Tibial nerve (tissue), 4 donors: ENCODE measurements at regions not wholly inside any gene's neighbourhood (a gene's known extent, or its start where the extent isn't known, plus 50 kb on each side); places are given as distances from the start of the nearest gene placed in this dataset.

Experiments used
- DNase-seq, 2 donors: peaks; one replicate each; pipeline ENCODE4 v3.0.0-alpha.2; 2019; ENCODE audit warnings: low spot score in 2 of 2
- H3K27ac ChIP-seq, 4 donors: fragments of 200-600 bp; sonication (generic) in 3 of 4; one replicate each; pipeline ENCODE4 v1.5.1; 2017 to 2019; ENCODE audit warnings: mild to moderate bottlenecking in 1 of 4
- H3K27me3 ChIP-seq, 2 donors: fragments of 200-600 bp; sonication (generic) in 1 of 2; one replicate each; pipeline versions ENCODE4 v1.5.1 to v1.6.0; 2017 to 2019
- H3K36me3 ChIP-seq, 3 donors: fragments of 200-600 bp; sonication (generic); one replicate each; pipeline ENCODE4 v1.5.1; 2018 to 2019
- H3K4me1 ChIP-seq, 4 donors: fragments of 200-600 bp; sonication (generic) in 3 of 4; one replicate each; pipeline ENCODE4 v1.5.1; 2017 to 2019
- H3K4me3 ChIP-seq, 4 donors: fragments of 200-600 bp; sonication (generic) in 3 of 4; one replicate each; pipeline ENCODE4 v1.5.1; 2017 to 2019; ENCODE audit warnings: mild to moderate bottlenecking in 1 of 4, moderate library complexity in 1 of 4
- H3K9me3 ChIP-seq, 4 donors: fragments of 200-600 bp; sonication (generic) in 3 of 4; one replicate each; pipeline ENCODE4 v1.5.1; 2017 to 2019
- CTCF ChIP-seq, 5 experiments: fragments of 200-600 bp in 3 of 5; fragments of 450-650 bp in 2 of 5; sonication (generic) in 3 of 5; IDR thresholded peaks; one replicate each; pipeline ENCODE4 v1.5.1; 2016 to 2019; ENCODE audit warnings: antibody characterized with exemption in 5 of 5, mild to moderate bottlenecking in 3 of 5, moderate library complexity in 2 of 5
- EP300 ChIP-seq, 2 donors: sonication (generic); formaldehyde crosslinking; IDR thresholded peaks; one replicate each; pipeline ENCODE4 v1.6.1; 2017; ENCODE audit warnings: antibody characterized with exemption in 2 of 2, mild to moderate bottlenecking in 1 of 2
- POLR2A ChIP-seq, 2 donors: fragments of 450-650 bp; IDR thresholded peaks; one replicate each; pipeline ENCODE4 v1.6.1; 2017; ENCODE audit warnings: antibody characterized with exemption in 2 of 2, mild to moderate bottlenecking in 2 of 2, moderate library complexity in 2 of 2
- WGBS, 2 donors: methylation state at CpG; one replicate each; pipeline ENCODE4 v1.1.5; 2018; 5-methylcytosine and 5-hydroxymethylcytosine counted together

DNA sequence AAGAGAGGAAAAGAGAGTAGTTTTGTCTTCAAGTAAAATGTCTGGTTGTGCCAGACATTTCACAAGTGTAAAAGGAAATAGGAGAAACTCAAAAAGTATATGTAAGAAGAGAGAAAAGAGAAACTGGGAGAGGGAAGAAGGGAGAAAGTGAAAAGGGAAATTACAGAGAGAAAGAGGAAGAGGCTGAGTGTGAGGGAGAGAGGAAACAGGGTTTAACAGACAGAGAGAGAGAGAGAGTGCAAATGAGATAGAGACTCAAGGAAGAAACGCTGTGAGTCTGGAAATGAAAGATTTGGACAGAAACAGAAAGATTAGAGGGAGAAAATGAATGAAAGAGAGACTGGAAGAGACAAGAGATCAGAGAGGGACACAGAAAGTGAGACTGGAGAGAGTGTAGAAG lies 806.2 kb downstream of the PLA2G4A start:
- H3K4me3 ChIP-seq = no peak overlapping the region
- no peaks in the 10 kb centered on the region for H3K27me3 ChIP-seq
- H3K36me3 ChIP-seq = no peaks in the 10 kb centered on the region
- H3K4me1 ChIP-seq = no peaks in the 10 kb centered on the region
- no peak for TF ChIP-seq POLR2A (IDR thresholded peaks at IDR 0.05)
- no peak for TF ChIP-seq EP300 (IDR thresholded peaks at IDR 0.05)
- TF ChIP-seq CTCF (IDR thresholded peaks at IDR 0.05) = no peak
- WGBS, 2 donors = 50 to 51% methylated on average over 1 of the region's 1 CpG
- DNase-seq = no peak
- H3K9me3 ChIP-seq = peaks cover 0 to 12% (median 0%) of the 10 kb centered on the region in 4 donors
- no peak overlapping the region for H3K27ac ChIP-seq

GRCh38 chr1:187638733-187639434 lies 810.1 kb downstream of the PLA2G4A start:
- no peak overlapping the region for H3K27ac ChIP-seq
- H3K27me3 ChIP-seq = no peaks in the 10 kb centered on the region
- DNase-seq = no peak
- no peak overlapping the region for H3K4me3 ChIP-seq
- H3K9me3 ChIP-seq = peaks cover 0 to 4% (median 0%) of the 10 kb centered on the region in 4 donors
- no peaks in the 10 kb centered on the region for H3K4me1 ChIP-seq
- WGBS, 2 donors = 77 to 84% methylated on average over 2 of the region's 2 CpGs
- TF ChIP-seq CTCF (IDR thresholded peaks at IDR 0.05) = no peak
- no peak for TF ChIP-seq EP300 (IDR thresholded peaks at IDR 0.05)
- TF ChIP-seq POLR2A (IDR thresholded peaks at IDR 0.05) = no peak
- no peaks in the 10 kb centered on the region for H3K36me3 ChIP-seq

GRCh38 chr1:187641015-187641414 lies 812.3 kb downstream of the PLA2G4A start:
- TF ChIP-seq POLR2A (IDR thresholded peaks at IDR 0.05) = no peak
- TF ChIP-seq CTCF (IDR thresholded peaks at IDR 0.05) = no peak
- TF ChIP-seq EP300 (IDR thresholded peaks at IDR 0.05) = no peak
- Histone ChIP-seq H3K36me3 (no peaks in the 10 kb centered on the region), H3K4me3 (no peak overlapping the region), H3K27ac (no peak overlapping the region), H3K27me3 (no peaks in the 10 kb centered on the region), H3K4me1 (no peaks in the 10 kb centered on the region), H3K9me3 (peaks cover 0 to 4% (median 0%) of the 10 kb centered on the region in 4 donors)
- 92 to 94% methylated on average over 5 of the region's 5 CpGs for WGBS, 2 donors
- DNase-seq = no peak

- WGBS, 2 donors = 85 to 90% methylated on average over 7 of the region's 7 CpGs
- Histone ChIP-seq H3K4me3 (no peak overlapping the region), H3K27me3 (no peaks in the 10 kb centered on the region), H3K9me3 (peaks cover 0 to 4% (median 0%) of the 10 kb centered on the region in 4 donors), H3K4me1 (no peaks in the 10 kb centered on the region), H3K36me3 (no peaks in the 10 kb centered on the region), H3K27ac (no peak overlapping the region)
- no peak for TF ChIP-seq EP300 (IDR thresholded peaks at IDR 0.05)
- no peak for TF ChIP-seq POLR2A (IDR thresholded peaks at IDR 0.05)
- no peak for TF ChIP-seq CTCF (IDR thresholded peaks at IDR 0.05)
- DNase-seq = no peak
Measured at GRCh38 chr1:187641463-187641862, 812.7 kb downstream of the PLA2G4A start.

GRCh38 chr1:187641907-187642306 lies 813.2 kb downstream of the PLA2G4A start:
- TF ChIP-seq POLR2A (IDR thresholded peaks at IDR 0.05) = no peak
- TF ChIP-seq EP300 (IDR thresholded peaks at IDR 0.05) = no peak
- no peak for TF ChIP-seq CTCF (IDR thresholded peaks at IDR 0.05)
- no peak for DNase-seq
- Histone ChIP-seq H3K36me3 (no peaks in the 10 kb centered on the region), H3K27me3 (no peaks in the 10 kb centered on the region), H3K27ac (no peak overlapping the region), H3K4me1 (no peaks in the 10 kb centered on the region), H3K4me3 (no peak overlapping the region), H3K9me3 (peaks cover 0 to 4% (median 0%) of the 10 kb centered on the region in 4 donors)
- 86 to 93% methylated on average over 2 of the region's 2 CpGs for WGBS, 2 donors
